ENCODE measurements at regions not wholly inside any gene's neighbourhood (a gene's known extent, or its start where the extent isn't known, plus 50 kb on each side); places are given as distances from the start of the nearest gene placed in this dataset.
A peak's percentile ranks its signal among the peaks of the same experiment; 100 is the strongest.

GRCh38 chr7:27459021-27459730, 203.5 kb downstream of the HIBADH start:
- no peak overlapping the region for H3K27ac ChIP-seq (ENCODE audit: insufficient read depth, low read length)
- no peak overlapping the region for H3K9ac ChIP-seq (ENCODE audit: insufficient read depth, low read length)
- DNase-seq (ENCODE audit: low read depth in 2 of 2), result no peak
- H3K9me3 ChIP-seq (ENCODE audit: control insufficient read depth, insufficient read depth, low read depth, low read length), result no peaks in the 10 kb centered on the region
- H3K79me2 ChIP-seq (ENCODE audit: control insufficient read depth, insufficient read depth, low read length), result no peaks in the 10 kb centered on the region
- peaks cover 10% of the 10 kb centered on the region for H3K4me1 ChIP-seq (ENCODE audit: control insufficient read depth, extremely low read depth, insufficient read depth, low read length)
- no peaks in the 10 kb centered on the region for H4K20me1 ChIP-seq (ENCODE audit: control insufficient read depth, extremely low read depth, insufficient read depth, low read length)
- no peaks in the 10 kb centered on the region for H3K27me3 ChIP-seq (ENCODE audit: control insufficient read depth, insufficient read depth, low read length)
- no peak overlapping the region for H2AFZ ChIP-seq (ENCODE audit: low read length)
- H3K4me2 ChIP-seq (ENCODE audit: extremely low read depth, insufficient read depth, low read length), result no peak overlapping the region
- no peak overlapping the region for H3K4me3 ChIP-seq (replicated peaks in 1 of 4; ENCODE audit: control extremely low read depth in 1 of 4, insufficient read depth in 1 of 4, low read depth in 3 of 4, low read length in 4 of 4)
- TF ChIP-seq CTCF (conservative IDR thresholded peaks at IDR 0.05 in 1 of 2, IDR thresholded peaks at IDR 0.05 in 1 of 2; ENCODE audit: low read depth in 1 of 2, low read length in 2 of 2) (no peak), EZH2 (IDR thresholded peaks at IDR 0.05; ENCODE audit: low read length, missing control alignments) (no peak)
- no peaks in the 10 kb centered on the region for H3K36me3 ChIP-seq (ENCODE audit: control insufficient read depth, insufficient read depth, low read length)

GRCh38 chr7:27459731-27460053, 203.0 kb downstream of the HIBADH start:
- Histone ChIP-seq H2AFZ (ENCODE audit: low read length) (no peak overlapping the region), H3K9ac (ENCODE audit: insufficient read depth, low read length) (no peak overlapping the region), H3K4me3 (replicated peaks in 1 of 4; ENCODE audit: control extremely low read depth in 1 of 4, insufficient read depth in 1 of 4, low read depth in 3 of 4, low read length in 4 of 4) (no peak overlapping the region), H3K36me3 (ENCODE audit: control insufficient read depth, insufficient read depth, low read length) (no peaks in the 10 kb centered on the region), H3K9me3 (ENCODE audit: control insufficient read depth, insufficient read depth, low read depth, low read length) (no peaks in the 10 kb centered on the region), H3K79me2 (ENCODE audit: control insufficient read depth, insufficient read depth, low read length) (no peaks in the 10 kb centered on the region), H3K4me1 (ENCODE audit: control insufficient read depth, extremely low read depth, insufficient read depth, low read length) (peaks cover 7% of the 10 kb centered on the region), H3K27me3 (ENCODE audit: control insufficient read depth, insufficient read depth, low read length) (no peaks in the 10 kb centered on the region), H3K4me2 (ENCODE audit: extremely low read depth, insufficient read depth, low read length) (no peak overlapping the region), H3K27ac (ENCODE audit: insufficient read depth, low read length) (no peak overlapping the region), H4K20me1 (ENCODE audit: control insufficient read depth, extremely low read depth, insufficient read depth, low read length) (no peaks in the 10 kb centered on the region)
- peak in 1 of 2 donors; percentile 21 for DNase-seq (ENCODE audit: low read depth in 2 of 2)
- no peak for TF ChIP-seq EZH2 (IDR thresholded peaks at IDR 0.05; ENCODE audit: low read length, missing control alignments)

- H3K36me3 ChIP-seq (ENCODE audit: control insufficient read depth, insufficient read depth, low read length), result no peaks in the 10 kb centered on the region
- H3K79me2 ChIP-seq (ENCODE audit: control insufficient read depth, insufficient read depth, low read length), result no peaks in the 10 kb centered on the region
- no peak overlapping the region for H3K27ac ChIP-seq (ENCODE audit: insufficient read depth, low read length)
- H3K9me3 ChIP-seq (ENCODE audit: control insufficient read depth, insufficient read depth, low read depth, low read length), result no peaks in the 10 kb centered on the region
- H3K4me3 ChIP-seq (replicated peaks in 1 of 4; ENCODE audit: control extremely low read depth in 1 of 4, insufficient read depth in 1 of 4, low read depth in 3 of 4, low read length in 4 of 4), result no peak overlapping the region
- peak overlapping the region; percentile 1 for H2AFZ ChIP-seq (ENCODE audit: low read length)
- no peak overlapping the region for H3K4me2 ChIP-seq (ENCODE audit: extremely low read depth, insufficient read depth, low read length)
- H3K27me3 ChIP-seq (ENCODE audit: control insufficient read depth, insufficient read depth, low read length), result no peaks in the 10 kb centered on the region
- no peak overlapping the region for H3K9ac ChIP-seq (ENCODE audit: insufficient read depth, low read length)
- DNase-seq (ENCODE audit: low read depth in 2 of 2), result peak; percentile 5 to 9
- H3K4me1 ChIP-seq (ENCODE audit: control insufficient read depth, extremely low read depth, insufficient read depth, low read length), result peaks cover 7% of the 10 kb centered on the region
- TF ChIP-seq CTCF (conservative IDR thresholded peaks at IDR 0.05 in 1 of 2, IDR thresholded peaks at IDR 0.05 in 1 of 2; ENCODE audit: low read depth in 1 of 2, low read length in 2 of 2), result no peak
- no peak for TF ChIP-seq EZH2 (IDR thresholded peaks at IDR 0.05; ENCODE audit: low read length, missing control alignments)
- H4K20me1 ChIP-seq (ENCODE audit: control insufficient read depth, extremely low read depth, insufficient read depth, low read length), result no peaks in the 10 kb centered on the region
Observed at GRCh38 chr7:27462575-27463270, 200.0 kb downstream of the HIBADH start.

Data from fibroblast of lung (primary cell).